ENCODE measurements at regions not wholly inside any gene's neighbourhood (a gene's known extent, or its start where the extent isn't known, plus 50 kb on each side); places are given as distances from the start of the nearest gene placed in this dataset.

GRCh38 chr10:113297226-113297625 is 255.6 kb upstream of the HABP2 start:
- TF ChIP-seq GATA2 (IDR thresholded peaks at IDR 0.05; ENCODE audit: low read depth, low read length) (no peak), GATA3 (IDR thresholded peaks at IDR 0.05; ENCODE audit: low read depth, low read length) (no peak)
